Activated T-cell treated with anti-CD3 and anti-CD28 coated beads, Interleukin-2, amount 50 U/mL, for 72 hours (primary cell): ENCODE measurements at regions not wholly inside any gene's neighbourhood (a gene's known extent, or its start where the extent isn't known, plus 50 kb on each side); places are given as distances from the start of the nearest gene placed in this dataset.

ENCODE experiments used
- ATAC-seq, 2 donors: fragments of 150-1000 bp; cut with Tn5 transposase; replicated peaks in 1 of 2; 2 replicates each; pipeline ENCODE4 v1.10.0; 2021; ENCODE audit warnings: moderate library complexity in 2 of 2, mild to moderate bottlenecking in 1 of 2
- DNase-seq, 2 donors: peaks; one replicate each; pipeline ENCODE4 v3.0.0; 2021 to 2022; ENCODE audit warnings: mixed read lengths in 1 of 2
- H3K27ac Mint-ChIP-seq: one replicate; pipeline ENCODE4 v1.8.0; 2022; ENCODE audit warnings: mild to moderate bottlenecking, moderate library complexity, mixed read lengths
- H3K27me3 Mint-ChIP-seq: one replicate; pipeline ENCODE4 v1.8.0; 2022; ENCODE audit warnings: low read depth, mixed read lengths
- H3K36me3 Mint-ChIP-seq, 2 donors: one replicate each; pipeline ENCODE4 v1.8.0; 2022; ENCODE audit warnings: mixed read lengths in 2 of 2, mild to moderate bottlenecking in 1 of 2; ENCODE audit not compliant: insufficient read depth in 2 of 2
- H3K4me1 Mint-ChIP-seq: one replicate; pipeline ENCODE4 v1.8.0; 2022; ENCODE audit warnings: low read depth, mixed read lengths
- H3K4me3 Mint-ChIP-seq, 2 donors: one replicate each; pipeline ENCODE4 v1.8.0; 2022; ENCODE audit warnings: mild to moderate bottlenecking in 2 of 2, mixed read lengths in 2 of 2, moderate library complexity in 2 of 2
- H3K9me3 Mint-ChIP-seq, 2 donors: one replicate each; pipeline ENCODE4 v1.8.0; 2022; ENCODE audit warnings: mixed read lengths in 2 of 2

DNA sequence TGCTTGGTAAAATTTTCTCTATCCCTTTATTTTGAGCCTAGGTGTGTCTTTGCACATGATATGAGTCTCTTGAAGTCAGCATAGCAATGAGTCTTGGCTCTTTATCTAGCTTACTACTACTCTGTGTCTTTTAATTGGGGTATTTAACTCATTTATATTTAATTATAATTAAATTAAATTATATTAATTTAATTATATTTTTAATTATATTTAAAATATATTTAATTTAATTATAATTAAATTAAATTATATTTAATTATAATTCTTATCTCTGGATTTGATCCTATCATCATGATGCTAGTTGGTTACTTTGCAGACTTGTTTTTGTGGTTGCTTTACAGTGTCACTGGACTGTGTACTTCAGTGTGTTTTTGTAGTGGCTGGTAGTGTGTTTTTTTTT lies 201.2 kb upstream of the ITM2A start:
- DNase-seq: no peak
- H3K27me3 Mint-ChIP-seq: peaks cover 16% of the 10 kb centered on the region
- H3K4me1 Mint-ChIP-seq: no peaks in the 10 kb centered on the region
- H3K4me3 Mint-ChIP-seq: no peak overlapping the region
- H3K36me3 Mint-ChIP-seq: peaks cover 0 to 2% of the 10 kb centered on the region in 2 donors
- H3K9me3 Mint-ChIP-seq: peaks cover 1 to 4% of the 10 kb centered on the region in 2 donors
- no peak for ATAC-seq
- no peak overlapping the region for H3K27ac Mint-ChIP-seq

DNA sequence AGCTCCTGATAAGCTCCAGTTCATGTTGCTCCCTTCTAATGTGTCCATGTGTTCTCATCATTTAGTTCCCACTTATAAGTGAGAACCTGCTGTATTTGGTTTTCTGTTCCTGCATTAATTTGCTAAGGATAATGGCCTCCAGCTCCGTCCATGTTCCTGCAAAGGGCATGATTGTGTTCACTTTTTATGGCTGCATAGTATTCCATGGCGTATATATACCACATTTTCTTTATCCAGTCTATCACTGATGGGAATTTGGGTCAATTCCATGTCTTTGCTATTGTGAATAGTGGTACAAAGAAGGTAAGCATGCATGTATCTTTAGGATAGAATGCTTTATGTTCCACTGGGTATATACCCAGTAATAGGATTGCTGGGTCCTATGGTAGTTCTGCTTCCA lies 197.2 kb upstream of the ITM2A start:
- DNase-seq: no peak

DNA sequence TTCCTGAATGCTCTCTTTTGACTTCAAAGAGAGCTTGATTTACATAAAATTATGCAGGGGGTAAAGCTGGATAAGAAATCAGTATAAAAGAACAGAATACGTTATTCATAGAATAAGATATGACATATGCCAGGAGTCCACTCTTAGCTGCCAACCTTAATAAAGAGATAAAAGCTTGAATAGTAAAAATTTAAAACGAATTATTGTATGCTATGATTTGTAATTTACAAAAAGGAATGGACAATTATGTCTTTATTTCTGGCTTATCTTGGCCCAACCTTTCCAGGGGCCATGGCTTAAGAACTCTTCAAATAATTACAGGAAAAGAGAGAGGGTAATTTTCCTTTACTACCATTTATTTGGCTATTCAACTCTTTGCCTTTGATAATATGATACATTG lies 192.2 kb upstream of the ITM2A start:
- H3K4me3 Mint-ChIP-seq: no peak overlapping the region
- H3K27me3 Mint-ChIP-seq: peaks cover 5% of the 10 kb centered on the region
- DNase-seq: no peak
- H3K36me3 Mint-ChIP-seq: no peaks in the 10 kb centered on the region
- ATAC-seq: no peak
- H3K4me1 Mint-ChIP-seq: no peaks in the 10 kb centered on the region
- H3K27ac Mint-ChIP-seq: no peak overlapping the region
- H3K9me3 Mint-ChIP-seq: no peaks in the 10 kb centered on the region

More for the DNA sequence above, 197.2 kb upstream of the ITM2A start:
- peaks cover 0 to 2% of the 10 kb centered on the region in 2 donors for H3K36me3 Mint-ChIP-seq
- H3K4me1 Mint-ChIP-seq: no peaks in the 10 kb centered on the region
- H3K4me3 Mint-ChIP-seq: no peak overlapping the region
- no peak overlapping the region for H3K27ac Mint-ChIP-seq
- peaks cover 14% of the 10 kb centered on the region for H3K27me3 Mint-ChIP-seq
- ATAC-seq: no peak
- peaks cover 1 to 4% of the 10 kb centered on the region in 2 donors for H3K9me3 Mint-ChIP-seq

DNA sequence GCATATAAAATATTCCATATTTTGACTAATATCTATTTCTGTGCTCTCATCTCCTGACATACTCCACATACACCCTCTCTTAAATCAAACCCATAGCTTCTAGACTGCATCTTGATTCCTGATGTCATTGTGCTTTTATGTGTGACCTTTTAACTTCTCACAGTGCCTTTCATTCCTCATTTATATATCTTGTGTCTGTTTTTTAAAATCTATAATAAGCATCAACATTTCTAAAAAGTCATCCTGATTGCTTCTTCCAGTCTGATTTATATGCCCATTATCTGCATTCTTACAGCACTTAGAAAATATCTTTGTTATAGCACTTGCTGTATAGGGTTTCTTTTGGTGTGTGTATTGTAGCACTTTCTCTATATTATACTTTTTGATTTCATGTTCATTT lies 190.1 kb upstream of the ITM2A start:
- H3K9me3 Mint-ChIP-seq: peaks cover 0 to 1% of the 10 kb centered on the region in 2 donors
- DNase-seq (no peak), ATAC-seq (no peak)
- H3K4me3 Mint-ChIP-seq: no peak overlapping the region
- H3K36me3 Mint-ChIP-seq: no peaks in the 10 kb centered on the region
- H3K27me3 Mint-ChIP-seq: peaks cover 5% of the 10 kb centered on the region
- peak overlapping the region; percentile 31 for H3K27ac Mint-ChIP-seq
- H3K4me1 Mint-ChIP-seq: no peaks in the 10 kb centered on the region

DNA sequence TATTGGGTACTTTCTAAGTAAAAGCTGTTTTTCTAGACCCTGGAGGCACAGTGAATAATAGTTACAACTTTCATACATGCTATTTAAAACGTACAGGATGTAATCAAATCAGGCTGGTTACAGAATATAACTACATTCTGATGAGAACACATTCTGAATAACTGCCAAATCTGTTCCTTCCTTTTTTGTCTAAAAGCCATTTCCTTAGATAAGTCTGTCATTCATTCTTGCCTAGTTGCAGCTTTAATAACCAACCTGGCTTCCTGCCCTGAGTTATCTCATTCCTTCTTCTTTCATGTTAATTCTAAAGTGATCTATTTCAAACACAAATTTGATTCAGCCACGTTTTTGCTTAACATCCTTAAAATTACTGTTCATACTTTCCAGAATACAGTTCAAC lies 189.7 kb upstream of the ITM2A start:
- H3K27ac Mint-ChIP-seq: no peak overlapping the region
- no peaks in the 10 kb centered on the region for H3K4me1 Mint-ChIP-seq
- no peak overlapping the region for H3K4me3 Mint-ChIP-seq
- peaks cover 5% of the 10 kb centered on the region for H3K27me3 Mint-ChIP-seq
- ATAC-seq (no peak), DNase-seq (no peak)
- peaks cover 0 to 1% of the 10 kb centered on the region in 2 donors for H3K9me3 Mint-ChIP-seq
- no peaks in the 10 kb centered on the region for H3K36me3 Mint-ChIP-seq

DNA sequence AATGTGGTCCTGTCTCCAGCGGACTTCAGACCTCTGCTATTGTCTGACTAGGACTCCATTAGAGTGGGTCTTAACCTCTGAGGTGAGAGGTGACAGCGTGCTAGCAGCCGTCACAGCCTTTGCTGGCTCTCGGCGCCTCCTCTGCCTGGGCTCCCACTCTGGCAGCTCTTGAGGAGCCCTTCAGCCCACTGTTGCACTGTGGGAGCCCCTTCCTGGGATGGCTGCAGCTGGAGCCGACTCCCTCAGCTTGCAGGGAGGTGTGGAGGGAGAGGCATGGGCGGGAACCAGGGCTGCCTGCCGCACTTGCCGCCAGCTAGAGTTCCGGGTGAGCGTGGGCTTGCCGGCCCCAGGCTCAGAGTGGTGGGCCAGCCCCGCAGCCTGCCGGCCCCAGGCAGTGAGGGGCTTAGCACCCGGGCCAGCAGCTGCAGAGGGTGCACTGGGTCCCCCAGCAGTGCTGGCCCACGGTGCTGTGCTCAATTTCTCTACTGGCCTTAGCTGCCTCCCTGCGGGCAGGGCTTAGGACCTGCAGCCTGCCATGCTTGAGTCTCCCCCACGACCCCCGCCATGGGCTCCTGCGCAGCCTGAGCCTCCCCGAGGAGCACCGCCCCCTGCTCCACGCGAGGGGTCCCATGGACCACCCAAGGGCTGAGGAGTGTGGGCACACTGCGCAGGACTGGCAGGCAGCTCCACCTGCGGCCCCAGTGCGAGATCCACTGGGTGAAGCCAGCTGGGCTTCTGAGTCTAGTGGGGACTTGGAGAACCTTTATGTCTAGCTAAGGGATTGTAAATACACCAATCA lies 163.4 kb upstream of the ITM2A start:
- no peaks in the 10 kb centered on the region for H3K36me3 Mint-ChIP-seq
- H3K4me1 Mint-ChIP-seq: no peaks in the 10 kb centered on the region
- no peak overlapping the region for H3K4me3 Mint-ChIP-seq
- H3K9me3 Mint-ChIP-seq: no peaks in the 10 kb centered on the region
- ATAC-seq (no peak), DNase-seq (no peak)
- H3K27me3 Mint-ChIP-seq: no peaks in the 10 kb centered on the region
- H3K27ac Mint-ChIP-seq: no peak overlapping the region

DNA sequence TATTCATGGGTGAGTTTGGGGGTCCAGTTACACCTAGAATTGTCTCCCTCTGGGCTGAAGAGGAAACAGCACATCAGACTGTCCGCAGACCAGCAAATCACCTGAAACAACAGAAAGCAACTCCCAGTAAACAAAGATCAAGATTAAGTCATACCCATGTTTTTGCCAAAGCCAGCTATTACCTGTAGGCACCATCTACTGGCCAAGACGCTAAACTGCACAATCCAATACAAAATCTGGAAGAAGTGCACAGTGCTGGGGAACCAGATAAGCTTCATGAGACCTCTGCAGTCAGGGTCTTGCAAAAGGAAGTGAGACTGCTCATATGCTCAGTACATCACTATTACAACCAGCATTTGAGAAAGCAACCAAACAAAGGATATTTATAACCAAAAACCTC lies 157.5 kb upstream of the ITM2A start:
- peaks cover 6 to 10% of the 10 kb centered on the region in 2 donors for H3K9me3 Mint-ChIP-seq
- H3K36me3 Mint-ChIP-seq: peaks cover 1 to 4% of the 10 kb centered on the region in 2 donors
- no peak overlapping the region for H3K4me3 Mint-ChIP-seq
- DNase-seq (no peak), ATAC-seq (no peak)
- no peaks in the 10 kb centered on the region for H3K4me1 Mint-ChIP-seq
- no peak overlapping the region for H3K27ac Mint-ChIP-seq
- H3K27me3 Mint-ChIP-seq: peaks cover 18% of the 10 kb centered on the region

DNA sequence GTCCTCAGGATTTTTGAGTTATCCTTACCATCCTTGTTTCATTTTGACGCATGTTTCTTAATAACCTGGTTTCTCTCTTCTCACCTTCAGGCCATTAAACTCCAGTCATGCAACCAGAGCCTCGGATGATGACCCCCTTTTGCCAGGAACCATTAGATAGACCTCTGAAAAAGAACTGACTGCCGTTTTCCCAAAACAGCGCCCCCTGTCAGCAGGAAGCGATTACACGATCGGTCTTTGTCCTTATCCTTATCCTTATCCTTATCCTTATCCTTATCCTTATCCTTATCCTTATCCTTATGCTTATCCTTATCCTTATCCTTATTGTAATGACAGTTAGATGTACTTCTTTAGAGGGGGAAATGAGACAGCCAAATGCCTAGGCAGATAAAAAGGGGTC lies 148.4 kb upstream of the ITM2A start:
- Mint-ChIP-seq H3K27ac (no peak overlapping the region), H3K4me1 (no peaks in the 10 kb centered on the region), H3K27me3 (peaks cover 56% of the 10 kb centered on the region), H3K36me3 (no peaks in the 10 kb centered on the region), H3K9me3 (no peaks in the 10 kb centered on the region), H3K4me3 (no peak overlapping the region)
- DNase-seq (no peak), ATAC-seq (no peak)

DNA sequence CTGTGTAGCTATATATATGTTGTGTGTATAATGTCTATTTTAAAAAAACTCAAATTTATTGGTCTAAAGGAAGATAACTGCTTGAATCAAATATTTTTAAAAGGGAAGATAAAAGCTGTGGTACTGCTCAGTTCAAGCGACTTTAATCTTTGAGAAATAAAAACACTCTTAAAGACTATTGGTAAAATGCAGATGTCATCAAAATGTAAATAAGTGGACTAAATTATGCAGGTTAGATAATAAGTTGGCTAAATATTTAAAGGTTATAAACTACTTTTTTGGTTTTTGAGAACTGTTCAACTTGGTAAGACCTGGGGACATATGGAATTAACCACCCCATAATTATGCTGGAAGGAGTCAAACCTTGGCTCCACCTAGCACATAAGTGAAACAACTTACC lies 144.7 kb upstream of the ITM2A start:
- Mint-ChIP-seq H3K4me1 (no peaks in the 10 kb centered on the region), H3K36me3 (no peaks in the 10 kb centered on the region), H3K9me3 (no peaks in the 10 kb centered on the region), H3K4me3 (no peak overlapping the region), H3K27ac (no peak overlapping the region), H3K27me3 (peaks cover 22% of the 10 kb centered on the region)
- ATAC-seq: no peak
- DNase-seq: no peak

DNA sequence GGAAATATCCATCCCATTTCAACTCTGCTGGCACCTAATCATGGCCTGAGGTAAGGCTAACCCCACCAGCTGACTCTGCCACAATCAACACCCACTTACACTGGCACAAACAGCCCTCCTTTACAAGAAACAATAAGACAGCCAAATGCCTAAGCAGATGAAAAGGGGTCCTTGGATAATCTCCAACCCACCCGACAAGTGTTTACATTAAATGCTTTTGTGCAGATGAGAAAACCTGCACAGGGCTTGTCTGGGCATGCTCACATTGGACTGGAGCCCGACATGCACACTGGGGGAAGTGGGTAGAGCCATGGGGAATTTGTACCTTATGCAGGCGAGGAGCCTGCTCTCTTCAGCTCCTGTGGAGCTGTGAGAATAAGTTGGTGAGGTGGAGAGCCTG lies 138.9 kb upstream of the ITM2A start:
- DNase-seq (no peak), ATAC-seq (no peak)
- Mint-ChIP-seq H3K9me3 (peaks cover 3 to 4% of the 10 kb centered on the region in 2 donors), H3K27me3 (no peaks in the 10 kb centered on the region), H3K4me3 (no peak overlapping the region), H3K27ac (no peak overlapping the region), H3K36me3 (peaks cover 0 to 3% of the 10 kb centered on the region in 2 donors), H3K4me1 (no peaks in the 10 kb centered on the region)

DNA sequence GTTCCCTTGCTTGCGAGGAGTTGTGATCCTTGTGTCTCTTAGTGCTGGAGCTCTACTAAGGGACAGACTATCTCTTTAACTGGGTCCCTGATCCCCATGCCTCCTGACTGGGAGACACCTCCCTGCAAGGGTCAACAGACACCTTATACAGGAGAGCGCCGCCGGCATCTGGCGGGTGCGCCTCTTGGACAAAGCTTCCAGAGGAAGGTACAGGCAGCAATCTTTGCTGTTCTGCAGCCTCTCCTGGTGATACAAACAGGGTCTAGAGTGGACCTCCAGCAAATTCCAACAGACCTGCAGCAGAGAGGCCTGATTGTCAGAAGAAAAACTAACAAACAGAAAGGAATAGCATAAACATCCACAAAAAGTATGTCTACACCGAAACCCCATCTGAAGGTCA lies 115.6 kb upstream of the ITM2A start:
- peaks cover 65% of the 10 kb centered on the region for H3K27me3 Mint-ChIP-seq
- H3K27ac Mint-ChIP-seq: no peak overlapping the region
- H3K9me3 Mint-ChIP-seq: peaks cover 0 to 2% of the 10 kb centered on the region in 2 donors
- no peaks in the 10 kb centered on the region for H3K4me1 Mint-ChIP-seq
- DNase-seq: no peak
- no peak overlapping the region for H3K4me3 Mint-ChIP-seq
- peaks cover 1 to 4% of the 10 kb centered on the region in 2 donors for H3K36me3 Mint-ChIP-seq
- no peak for ATAC-seq

DNA sequence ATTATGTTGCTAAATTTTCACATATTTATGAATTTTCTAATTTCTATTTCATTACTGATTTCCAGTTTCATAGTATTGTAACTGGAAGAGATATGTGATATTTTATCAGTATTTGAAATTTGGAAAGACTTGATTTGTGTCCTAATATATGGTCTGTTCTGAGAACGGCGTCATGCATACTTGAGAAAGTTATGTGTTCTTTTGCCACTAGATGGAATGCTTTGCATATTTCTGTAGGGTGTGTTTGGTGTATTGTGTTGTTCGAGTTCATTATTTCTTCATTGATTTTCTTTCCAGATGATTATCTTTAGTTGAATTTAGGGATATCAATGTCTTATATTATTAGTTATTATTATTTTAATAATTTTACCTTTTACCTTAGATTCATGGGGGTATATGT lies 110.6 kb upstream of the ITM2A start:
- H3K36me3 Mint-ChIP-seq: no peaks in the 10 kb centered on the region
- no peaks in the 10 kb centered on the region for H3K4me1 Mint-ChIP-seq
- no peaks in the 10 kb centered on the region for H3K9me3 Mint-ChIP-seq
- DNase-seq (no peak), ATAC-seq (no peak)
- peaks cover 32% of the 10 kb centered on the region for H3K27me3 Mint-ChIP-seq
- H3K4me3 Mint-ChIP-seq: no peak overlapping the region
- H3K27ac Mint-ChIP-seq: no peak overlapping the region

DNA sequence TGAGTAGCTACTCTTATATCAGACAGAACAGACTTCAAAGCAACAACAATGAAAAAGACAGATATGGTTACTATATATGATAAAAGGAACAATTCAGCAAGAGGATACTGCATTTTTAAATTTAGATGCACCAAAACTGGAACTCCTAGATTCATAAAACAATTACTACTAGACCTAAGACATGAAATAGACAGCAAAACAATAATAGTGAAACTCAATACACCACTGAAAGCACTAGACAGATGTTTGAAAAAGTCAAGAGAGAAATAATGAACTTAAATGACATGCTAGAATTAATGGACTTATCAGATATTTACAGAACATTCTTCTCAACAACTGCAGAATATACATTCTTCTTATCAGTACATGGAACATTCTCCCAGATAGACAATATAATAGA lies 99.5 kb upstream of the ITM2A start:
- no peak for DNase-seq
- no peak overlapping the region for H3K27ac Mint-ChIP-seq
- H3K4me1 Mint-ChIP-seq: no peaks in the 10 kb centered on the region
- H3K36me3 Mint-ChIP-seq: no peaks in the 10 kb centered on the region
- no peak overlapping the region for H3K4me3 Mint-ChIP-seq
- peaks cover 0 to 5% of the 10 kb centered on the region in 2 donors for H3K9me3 Mint-ChIP-seq
- peaks cover 16% of the 10 kb centered on the region for H3K27me3 Mint-ChIP-seq
- no peak for ATAC-seq

DNA sequence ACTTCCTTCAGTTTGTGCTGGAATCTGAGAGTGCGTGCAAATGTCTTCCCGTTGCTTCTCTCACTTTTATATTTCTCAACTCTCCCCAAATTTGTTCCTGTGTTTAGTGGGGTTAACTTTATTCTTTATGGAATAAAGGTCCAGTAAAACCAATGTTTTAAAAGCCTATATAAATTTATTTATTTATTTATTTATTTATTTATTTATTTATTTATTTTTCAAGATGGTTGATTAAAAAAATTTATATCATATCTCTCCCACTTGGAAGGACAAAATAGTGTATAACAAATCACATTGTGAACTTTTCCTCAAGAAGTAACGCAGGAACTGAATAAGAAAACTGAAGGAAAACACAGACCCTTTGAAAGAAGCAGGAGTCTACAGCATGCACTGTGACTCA lies 95.3 kb upstream of the ITM2A start:
- Mint-ChIP-seq H3K4me3 (no peak overlapping the region), H3K27me3 (no peaks in the 10 kb centered on the region), H3K27ac (no peak overlapping the region), H3K4me1 (no peaks in the 10 kb centered on the region), H3K9me3 (peaks cover 0 to 4% of the 10 kb centered on the region in 2 donors), H3K36me3 (no peaks in the 10 kb centered on the region)
- ATAC-seq (no peak), DNase-seq (no peak)
